IMR-90 (cell line): ENCODE measurements at regions not wholly inside any gene's neighbourhood (a gene's known extent, or its start where the extent isn't known, plus 50 kb on each side); places are given as distances from the start of the nearest gene placed in this dataset.

Experiments
- ATAC-seq: fragments of 200-7000 bp; cut with Tn5 transposase; 2 replicates; pipeline ENCODE4 v1.9.1; 2020; ENCODE audit warnings: low read depth, mild to moderate bottlenecking, moderate library complexity
- BruUV-seq: library from RNA; stranded (reverse); fragments of 400-500 nt; replicated peaks from 2 replicates; lab custom pipeline; 2021; lab: Mats Ljungman, UMichigan
- CTCF ChIA-PET: fragments of 300-600 bp; formaldehyde crosslinking; extraction: SDS; loops from one replicate; lab custom pipeline; 2021; ENCODE audit warnings: antibody characterized with exemption; lab: Yijun Ruan, JAX
- POLR2A ChIA-PET: fragments of 300-600 bp; sonication (Branson Sonifier 250); formaldehyde crosslinking; loops from one replicate; lab custom pipeline; 2022; ENCODE audit warnings: antibody characterized with exemption; ENCODE audit not compliant: unreplicated experiment; lab: Charles Lee
- DNase-seq: peaks from one replicate; pipeline ENCODE4 v3.0.0; 2013
- H2AFZ ChIP-seq: replicated peaks from 2 replicates; pipeline ENCODE3; 2013; ENCODE audit warnings: low read length, mild to moderate bottlenecking; ENCODE audit not compliant: poor library complexity
- H2AK5ac ChIP-seq: 2 replicates; pipeline ENCODE4 v1.6.1; 2013; ENCODE audit warnings: low read depth, low read length, inconsistent platforms
- H2AK9ac ChIP-seq: replicated peaks from 2 replicates; pipeline ENCODE3; 2013; ENCODE audit warnings: mild to moderate bottlenecking, low read depth, low read length, moderate library complexity; ENCODE audit not compliant: poor library complexity
- H2BK120ac ChIP-seq: 2 replicates; pipeline ENCODE4 v1.6.1; 2013; ENCODE audit warnings: low read depth, low read length, inconsistent platforms
- H2BK15ac ChIP-seq: 3 replicates; pipeline ENCODE4 v1.6.1; 2013; ENCODE audit warnings: low read depth, low read length, inconsistent platforms
- H2BK20ac ChIP-seq: 2 replicates; pipeline ENCODE4 v1.6.1; 2013; ENCODE audit warnings: low read depth, mild to moderate bottlenecking, inconsistent platforms, low read length, moderate library complexity
- H2BK5ac ChIP-seq: 2 replicates; pipeline ENCODE4 v1.6.1; 2013; ENCODE audit warnings: mild to moderate bottlenecking, low read depth, low read length, inconsistent platforms; ENCODE audit not compliant: poor library complexity, severe bottlenecking
- H3K14ac ChIP-seq: replicated peaks from 2 replicates; pipeline ENCODE4 v1.6.1; 2013; ENCODE audit warnings: low read depth, low read length, inconsistent platforms
- H3K18ac ChIP-seq: 2 replicates; pipeline ENCODE4 v1.6.1; 2013; ENCODE audit warnings: low read depth, low read length, control low read depth
- H3K23ac ChIP-seq: 2 replicates; pipeline ENCODE4 v1.6.1; 2013; ENCODE audit warnings: low read depth, low read length, inconsistent platforms
- H3K27ac ChIP-seq: 2 replicates; pipeline ENCODE4 v1.5.1; 2013; ENCODE audit warnings: mild to moderate bottlenecking, control low read depth, low read length; ENCODE audit not compliant: insufficient read depth
- H3K27me3 ChIP-seq: 2 replicates; pipeline ENCODE4 v1.6.1; 2013; ENCODE audit warnings: low read length; ENCODE audit not compliant: control insufficient read depth, insufficient read depth
- H3K36me3 ChIP-seq: 2 replicates; pipeline ENCODE4 v1.6.1; 2013; ENCODE audit warnings: low read length, mixed read lengths; ENCODE audit not compliant: control insufficient read depth, insufficient read depth
- H3K4ac ChIP-seq: 2 replicates; pipeline ENCODE4 v1.6.1; 2013; ENCODE audit warnings: low read depth, low read length, inconsistent platforms
- H3K4me1 ChIP-seq: 2 replicates; pipeline ENCODE4 v1.6.1; 2013; ENCODE audit warnings: low read length, mixed read lengths; ENCODE audit not compliant: control insufficient read depth, insufficient read depth
- H3K4me2 ChIP-seq: 2 replicates; pipeline ENCODE4 v1.6.1; 2013; ENCODE audit warnings: low read depth, mild to moderate bottlenecking, control low read depth, low read length, moderate library complexity
- H3K4me3 ChIP-seq: 2 replicates; pipeline ENCODE4 v1.5.1; 2013; ENCODE audit warnings: low read depth, mild to moderate bottlenecking, control low read depth, low read length, moderate library complexity; ENCODE audit not compliant: insufficient read depth
- H3K56ac ChIP-seq: 2 replicates; pipeline ENCODE4 v1.6.1; 2013; ENCODE audit warnings: low read length, inconsistent platforms; ENCODE audit not compliant: insufficient read depth; ENCODE audit errors: extremely low read depth
- H3K79me1 ChIP-seq, 2 experiments: 2 replicates each; pipeline ENCODE4 v1.6.1; 2013; ENCODE audit warnings: low read length in 2 of 2, inconsistent platforms in 1 of 2, low read depth in 1 of 2
- H3K9ac ChIP-seq: 2 replicates; pipeline ENCODE4 v1.6.1; 2013; ENCODE audit warnings: low read depth, low read length, control low read depth
- H3K9me1 ChIP-seq: 2 replicates; pipeline ENCODE4 v1.6.1; 2013; ENCODE audit warnings: low read length, inconsistent platforms; ENCODE audit not compliant: insufficient read depth
- H3K9me3 ChIP-seq: 2 replicates; pipeline ENCODE4 v1.6.1; 2013; ENCODE audit warnings: low read length; ENCODE audit not compliant: control insufficient read depth, insufficient read depth
- H4K20me1 ChIP-seq: 2 replicates; pipeline ENCODE4 v1.6.1; 2013; ENCODE audit warnings: low read length, inconsistent platforms; ENCODE audit not compliant: insufficient read depth
- H4K5ac ChIP-seq: 2 replicates; pipeline ENCODE4 v1.6.1; 2013; ENCODE audit warnings: mild to moderate bottlenecking, low read depth, low read length, control low read depth
- H4K8ac ChIP-seq, 2 experiments: 2 replicates each; pipeline ENCODE4 v1.6.1; 2013; ENCODE audit warnings: low read depth in 2 of 2, low read length in 2 of 2, control low read depth in 1 of 2, inconsistent platforms in 1 of 2
- H4K91ac ChIP-seq: 2 replicates; pipeline ENCODE4 v1.6.1; 2013; ENCODE audit warnings: low read depth, low read length, inconsistent platforms; ENCODE audit not compliant: insufficient read depth
- BHLHE40 ChIP-seq: fragments of 150-350 bp; IDR thresholded peaks from 2 replicates; pipeline ENCODE4 v1.6.1; 2016; ENCODE audit warnings: mild to moderate bottlenecking, low read depth, low read length
- CEBPB ChIP-seq: IDR thresholded peaks from 2 replicates; pipeline ENCODE4 v1.6.1; 2012; ENCODE audit warnings: low read depth, low read length, improper control_type of control experiment
- CHD1 ChIP-seq: IDR thresholded peaks from 2 replicates; pipeline ENCODE4 v1.6.1; 2012; ENCODE audit warnings: low read depth, low read length, improper control_type of control experiment
- MAFK ChIP-seq: IDR thresholded peaks from 2 replicates; pipeline ENCODE4 v1.6.1; 2012; ENCODE audit warnings: low read depth, low read length, improper control_type of control experiment
- MAZ ChIP-seq: IDR thresholded peaks from 2 replicates; pipeline ENCODE4 v1.6.1; 2012; ENCODE audit warnings: low read depth, mild to moderate bottlenecking, low read length, improper control_type of control experiment, moderate library complexity, borderline replicate concordance
- MXI1 ChIP-seq: IDR thresholded peaks from 2 replicates; pipeline ENCODE4 v1.6.1; 2012; ENCODE audit warnings: low read depth, mild to moderate bottlenecking, low read length, moderate library complexity, borderline replicate concordance
- NFE2L2 ChIP-seq: fragments of 150-350 bp; IDR thresholded peaks from 2 replicates; pipeline ENCODE4 v1.6.1; 2016; ENCODE audit warnings: low read depth, mild to moderate bottlenecking, low read length
- POLR2A ChIP-seq: IDR thresholded peaks from 2 replicates; pipeline ENCODE4 v1.6.1; 2012; ENCODE audit warnings: mild to moderate bottlenecking, low read depth, low read length
- RAD21 ChIP-seq: IDR thresholded peaks from 2 replicates; pipeline ENCODE4 v1.6.1; 2012; ENCODE audit warnings: low read length, improper control_type of control experiment
- RCOR1 ChIP-seq: IDR thresholded peaks from 2 replicates; pipeline ENCODE4 v1.6.1; 2012; ENCODE audit warnings: mild to moderate bottlenecking, low read length, improper control_type of control experiment; ENCODE audit not compliant: insufficient replicate concordance
- RFX5 ChIP-seq: IDR thresholded peaks from 2 replicates; pipeline ENCODE4 v1.8.0; 2012; ENCODE audit warnings: low read depth, mild to moderate bottlenecking, low read length, moderate library complexity
- SMC3 ChIP-seq: fragments of 150-350 bp; IDR thresholded peaks from 2 replicates; pipeline ENCODE4 v1.6.1; 2016; ENCODE audit warnings: low read depth, mild to moderate bottlenecking, antibody characterized with exemption, low read length, moderate library complexity
- WGBS, 2 experiments: methylation state at CpG; one replicate each; pipeline versions ENCODE4 v1.1.5 to v1.1.7; 2013; ENCODE audit warnings: missing lambda C conversion rate in 2 of 2; ENCODE audit not compliant: insufficient read length in 1 of 2; ENCODE audit errors: extremely low coverage in 2 of 2; 5-methylcytosine and 5-hydroxymethylcytosine counted together
- dilution Hi-C: fragments of 300-500 bp; cut with HindIII; formaldehyde crosslinking; loops from one replicate; pipeline ENCODE4 v1.14.3; 2018; ENCODE audit warnings: low sequenced_read_pairs; ENCODE audit not compliant: unreplicated experiment
- in situ Hi-C: fragments of 300-500 bp; cut with MboI; formaldehyde crosslinking; loops from 3 replicates; pipeline ENCODE4 v1.14.3; 2019; ENCODE audit warnings: low sequenced_read_pairs, inconsistent platforms, mixed read lengths
- intact Hi-C: fragments of 100-400 bp; cut with micrococcal nuclease; formaldehyde crosslinking; loops from 2 replicates; pipeline ENCODE4 v1.10.0; 2022
- TF ChIP-seq, protein P1 (sequence below): fragments of 150-350 bp; IDR thresholded peaks from 2 replicates; pipeline ENCODE4 v1.6.1; 2016; ENCODE audit warnings: low read depth, mild to moderate bottlenecking, low read length, moderate library complexity, borderline replicate concordance
- TF ChIP-seq, protein P2 (sequence below): fragments of 150-350 bp; IDR thresholded peaks from 2 replicates; pipeline ENCODE4 v1.6.1; 2017; ENCODE audit warnings: mild to moderate bottlenecking, antibody characterized with exemption, low read length, low read depth
- TF ChIP-seq, protein P3 (sequence below): conservative IDR thresholded peaks from 2 replicates; pipeline ENCODE4 v1.5.1; 2012; ENCODE audit warnings: mild to moderate bottlenecking, low read depth, low read length, improper control_type of control experiment

DNA sequence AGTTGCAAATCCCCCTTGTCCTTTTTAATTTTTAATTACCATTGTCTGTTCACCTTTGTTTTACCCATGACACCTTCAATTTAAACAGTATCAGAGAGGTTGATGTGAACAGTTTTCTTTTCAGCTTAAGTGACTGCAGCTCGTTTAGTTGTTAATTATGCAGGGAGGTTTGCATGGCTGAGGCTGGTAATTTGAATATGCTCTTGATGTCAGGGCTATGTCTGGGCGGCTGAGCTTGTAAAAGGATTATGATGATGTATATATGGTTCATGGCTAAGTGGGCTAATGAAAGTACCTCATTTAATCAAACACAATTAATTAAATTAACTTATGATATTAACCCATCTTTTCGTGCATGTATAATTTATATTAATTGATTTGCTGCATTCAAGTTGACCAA, 822.1 kb downstream of the GALR1 start:
- H3K79me1 ChIP-seq = no peaks in the 10 kb centered on the region
- H3K9me1 ChIP-seq = no peaks in the 10 kb centered on the region
- DNase-seq = no peak
- no peak overlapping the region for H3K4ac ChIP-seq
- H4K91ac ChIP-seq = no peak overlapping the region
- POLR2A ChIA-PET = no interaction called here
- no peak overlapping the region for H2AK5ac ChIP-seq
- no peak overlapping the region for H3K18ac ChIP-seq
- H2BK20ac ChIP-seq = no peak overlapping the region
- no peak overlapping the region for H2AFZ ChIP-seq
- no peaks in the 10 kb centered on the region for H3K36me3 ChIP-seq
- H3K56ac ChIP-seq = no peak overlapping the region
- no peak overlapping the region for H3K4me2 ChIP-seq
- no CpG with 5 or more reads among the region's 3 CpGs for WGBS, 2 experiments
- intact Hi-C loops = no loop called here
- H3K4me1 ChIP-seq = no peaks in the 10 kb centered on the region
- no peak overlapping the region for H2BK15ac ChIP-seq
- CTCF ChIA-PET = no interaction called here
- H4K8ac ChIP-seq = no peak overlapping the region
- dilution Hi-C loops = no loop called here
- TF ChIP-seq, protein P1, sequence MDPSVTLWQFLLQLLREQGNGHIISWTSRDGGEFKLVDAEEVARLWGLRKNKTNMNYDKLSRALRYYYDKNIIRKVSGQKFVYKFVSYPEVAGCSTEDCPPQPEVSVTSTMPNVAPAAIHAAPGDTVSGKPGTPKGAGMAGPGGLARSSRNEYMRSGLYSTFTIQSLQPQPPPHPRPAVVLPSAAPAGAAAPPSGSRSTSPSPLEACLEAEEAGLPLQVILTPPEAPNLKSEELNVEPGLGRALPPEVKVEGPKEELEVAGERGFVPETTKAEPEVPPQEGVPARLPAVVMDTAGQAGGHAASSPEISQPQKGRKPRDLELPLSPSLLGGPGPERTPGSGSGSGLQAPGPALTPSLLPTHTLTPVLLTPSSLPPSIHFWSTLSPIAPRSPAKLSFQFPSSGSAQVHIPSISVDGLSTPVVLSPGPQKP = no peak
- TF ChIP-seq MAZ (no peak), NFE2L2 (no peak), SMC3 (no peak), RAD21 (no peak), MXI1 (no peak), CHD1 (no peak), MAFK (no peak), RFX5 (no peak), RCOR1 (no peak), BHLHE40 (no peak), POLR2A (no peak), CEBPB (no peak)
- TF ChIP-seq, protein P2, sequence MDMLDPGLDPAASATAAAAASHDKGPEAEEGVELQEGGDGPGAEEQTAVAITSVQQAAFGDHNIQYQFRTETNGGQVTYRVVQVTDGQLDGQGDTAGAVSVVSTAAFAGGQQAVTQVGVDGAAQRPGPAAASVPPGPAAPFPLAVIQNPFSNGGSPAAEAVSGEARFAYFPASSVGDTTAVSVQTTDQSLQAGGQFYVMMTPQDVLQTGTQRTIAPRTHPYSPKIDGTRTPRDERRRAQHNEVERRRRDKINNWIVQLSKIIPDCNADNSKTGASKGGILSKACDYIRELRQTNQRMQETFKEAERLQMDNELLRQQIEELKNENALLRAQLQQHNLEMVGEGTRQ = no peak
- TF ChIP-seq, protein P3, sequence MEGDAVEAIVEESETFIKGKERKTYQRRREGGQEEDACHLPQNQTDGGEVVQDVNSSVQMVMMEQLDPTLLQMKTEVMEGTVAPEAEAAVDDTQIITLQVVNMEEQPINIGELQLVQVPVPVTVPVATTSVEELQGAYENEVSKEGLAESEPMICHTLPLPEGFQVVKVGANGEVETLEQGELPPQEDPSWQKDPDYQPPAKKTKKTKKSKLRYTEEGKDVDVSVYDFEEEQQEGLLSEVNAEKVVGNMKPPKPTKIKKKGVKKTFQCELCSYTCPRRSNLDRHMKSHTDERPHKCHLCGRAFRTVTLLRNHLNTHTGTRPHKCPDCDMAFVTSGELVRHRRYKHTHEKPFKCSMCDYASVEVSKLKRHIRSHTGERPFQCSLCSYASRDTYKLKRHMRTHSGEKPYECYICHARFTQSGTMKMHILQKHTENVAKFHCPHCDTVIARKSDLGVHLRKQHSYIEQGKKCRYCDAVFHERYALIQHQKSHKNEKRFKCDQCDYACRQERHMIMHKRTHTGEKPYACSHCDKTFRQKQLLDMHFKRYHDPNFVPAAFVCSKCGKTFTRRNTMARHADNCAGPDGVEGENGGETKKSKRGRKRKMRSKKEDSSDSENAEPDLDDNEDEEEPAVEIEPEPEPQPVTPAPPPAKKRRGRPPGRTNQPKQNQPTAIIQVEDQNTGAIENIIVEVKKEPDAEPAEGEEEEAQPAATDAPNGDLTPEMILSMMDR = no peak
- no peak overlapping the region for H3K4me3 ChIP-seq
- H3K9me3 ChIP-seq = peaks cover 19% of the 10 kb centered on the region
- H4K20me1 ChIP-seq = no peaks in the 10 kb centered on the region
- H3K27ac ChIP-seq = no peak overlapping the region
- no peak overlapping the region for H4K5ac ChIP-seq
- no peak overlapping the region for H3K9ac ChIP-seq
- no peaks in the 10 kb centered on the region for H3K27me3 ChIP-seq
- H2AK9ac ChIP-seq = no peak overlapping the region
- H2BK120ac ChIP-seq = no peak overlapping the region
- no peak overlapping the region for H3K14ac ChIP-seq
- no TSS peak for BruUV-seq
- in situ Hi-C loops = no loop called here
- no peak overlapping the region for H3K23ac ChIP-seq
- ATAC-seq = no peak
- H2BK5ac ChIP-seq = no peak overlapping the region
